Hindlimb muscle (tissue), 1 donor: ENCODE measurements at regions not wholly inside any gene's neighbourhood (a gene's known extent, or its start where the extent isn't known, plus 50 kb on each side); places are given as distances from the start of the nearest gene placed in this dataset.
A peak's percentile ranks its signal among the peaks of the same experiment; 100 is the strongest.

Experiments
- DNase-seq: peaks from one replicate; pipeline ENCODE4 v3.0.0-alpha.2; 2013

DNA sequence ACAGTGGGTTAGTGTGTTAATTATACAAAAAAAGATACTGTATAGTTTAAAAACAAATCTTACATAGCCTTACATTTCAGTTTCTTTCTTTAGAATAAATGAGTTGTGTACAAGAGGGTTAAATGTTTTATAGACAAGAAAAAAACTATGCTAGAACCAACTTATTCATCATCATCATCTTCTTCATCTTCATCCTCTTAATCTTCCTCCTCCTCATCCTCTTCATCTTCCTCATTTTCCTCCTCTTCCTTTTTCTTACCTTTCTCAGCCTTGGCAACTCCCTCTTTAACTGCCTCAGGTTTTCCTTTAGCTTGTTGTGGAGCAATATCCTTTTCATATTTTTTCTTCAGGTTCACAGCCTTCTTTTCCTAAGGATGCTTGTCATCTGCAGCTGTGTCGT is 53.7 kb downstream of the RPS12 start:
- DNase-seq: no peak

- DNase-seq: no peak
These were observed 58.6 kb downstream of the RPS12 start for GRCh38 chr6:132872923-132873322.

DNA sequence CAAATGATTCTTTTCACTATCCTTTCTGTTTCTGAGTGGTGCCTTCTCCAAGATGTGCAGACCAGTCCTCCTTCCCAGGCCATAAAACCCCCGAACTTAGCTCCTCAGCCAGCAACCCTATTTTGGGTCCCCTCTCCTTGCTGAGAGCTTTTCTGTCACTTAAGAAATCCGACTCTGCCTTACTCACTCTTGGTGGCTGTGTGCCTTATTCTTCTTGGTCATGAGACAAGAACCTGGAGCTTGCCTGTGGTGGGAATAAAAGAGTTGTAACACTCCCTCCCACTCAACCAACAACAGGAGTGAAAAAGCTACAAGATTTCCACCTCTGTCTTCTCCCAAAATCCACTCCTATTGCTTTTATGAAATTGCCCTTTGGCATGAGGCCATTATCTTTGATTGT is 62.6 kb downstream of the RPS12 start:
- DNase-seq: no peak

- no peak for DNase-seq
These were observed 72.8 kb downstream of the RPS12 start for GRCh38 chr6:132887204-132887603.

DNA sequence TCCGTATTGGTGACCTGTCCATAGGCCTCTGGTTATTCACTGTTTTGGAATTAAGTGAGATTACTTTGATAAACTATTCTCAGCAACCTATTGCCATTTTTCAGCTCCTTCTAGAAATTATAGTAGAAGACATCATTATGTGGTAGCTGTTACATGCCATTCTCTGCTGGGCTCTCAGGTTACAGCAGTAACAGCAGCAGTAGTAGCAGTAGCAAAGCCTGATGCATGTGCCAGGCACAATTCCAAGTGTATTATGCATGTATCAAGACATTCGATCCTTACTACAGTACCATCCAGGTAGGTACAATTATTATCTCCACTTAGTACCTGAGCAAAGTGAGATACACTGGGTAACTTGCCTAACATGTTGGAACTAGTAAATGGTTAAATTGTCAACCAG is 74.3 kb downstream of the RPS12 start:
- DNase-seq: no peak

DNA sequence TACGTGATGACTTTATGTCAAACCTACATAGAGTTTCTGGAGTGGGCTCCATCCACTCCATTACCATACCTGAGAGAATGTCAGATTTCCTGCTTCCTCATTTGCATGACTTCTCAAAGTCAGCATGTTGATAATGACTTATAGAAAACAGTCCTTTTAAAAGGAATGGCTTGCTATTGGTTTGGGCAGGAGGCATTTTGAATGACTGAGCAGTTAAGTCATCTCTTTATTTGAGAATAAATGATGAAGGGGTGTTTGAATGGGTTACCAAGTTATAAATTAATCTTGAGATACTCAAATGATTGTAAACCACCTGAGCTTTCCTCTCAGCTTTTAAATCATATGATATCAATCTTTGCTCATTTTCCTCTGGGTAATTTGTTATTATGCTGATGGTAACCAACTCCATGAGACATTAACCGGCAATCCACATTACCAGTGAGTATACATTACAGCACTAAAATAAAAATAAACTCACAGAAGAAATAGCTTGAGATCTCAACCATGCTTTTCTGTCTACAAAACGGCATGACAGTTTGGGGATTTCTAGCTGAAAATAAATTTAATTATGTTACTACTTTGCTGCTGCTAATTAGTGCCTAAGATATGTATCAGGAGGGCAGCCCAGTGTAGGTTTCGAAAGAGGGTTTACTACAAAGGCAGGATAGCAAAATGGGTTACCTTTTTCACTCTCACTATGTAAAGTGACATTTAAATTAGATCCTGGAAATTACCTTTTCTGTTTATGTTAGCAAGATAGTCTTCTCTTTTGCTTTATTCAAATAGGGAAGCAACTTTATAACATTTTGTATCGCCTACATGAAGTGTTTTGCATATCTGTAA is 78.8 kb downstream of the RPS12 start:
- DNase-seq: no peak

DNA sequence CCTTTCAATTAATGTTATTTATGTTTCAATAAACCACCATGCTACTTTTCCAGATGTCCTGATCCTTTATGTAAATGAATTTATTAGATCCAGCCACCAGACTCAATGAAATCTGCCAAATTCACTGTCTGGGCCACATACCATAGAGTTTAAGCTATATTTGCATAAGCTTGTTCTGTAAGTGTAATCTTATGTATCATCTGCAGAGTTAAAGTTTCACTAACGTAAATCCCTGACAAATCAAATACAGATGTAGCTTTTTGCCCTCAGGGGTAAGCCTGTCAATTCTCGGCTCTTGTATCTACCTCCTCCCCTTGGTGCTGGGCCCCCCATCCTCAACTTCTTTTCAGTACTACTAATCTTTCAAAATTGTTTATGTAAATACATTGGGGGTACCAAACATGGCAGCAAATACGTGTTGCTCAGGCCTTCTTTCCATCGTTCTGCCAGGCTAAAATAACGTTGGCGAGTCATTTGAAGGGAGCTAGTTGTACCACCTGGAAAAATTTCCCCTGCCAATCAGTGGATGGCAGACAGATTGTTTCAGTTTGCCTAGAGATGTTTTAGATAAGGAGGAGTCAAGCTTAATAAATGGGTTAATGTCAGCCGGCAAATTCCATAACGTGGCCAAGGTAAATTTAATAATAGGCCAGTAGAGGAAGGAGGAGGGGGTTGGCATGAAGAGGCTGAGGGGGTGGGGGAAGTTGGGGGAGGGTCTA is 79.6 kb downstream of the RPS12 start:
- no peak for DNase-seq

GRCh38 chr6:132898376-132898775 is 84.0 kb downstream of the RPS12 start:
- DNase-seq: no peak

DNA sequence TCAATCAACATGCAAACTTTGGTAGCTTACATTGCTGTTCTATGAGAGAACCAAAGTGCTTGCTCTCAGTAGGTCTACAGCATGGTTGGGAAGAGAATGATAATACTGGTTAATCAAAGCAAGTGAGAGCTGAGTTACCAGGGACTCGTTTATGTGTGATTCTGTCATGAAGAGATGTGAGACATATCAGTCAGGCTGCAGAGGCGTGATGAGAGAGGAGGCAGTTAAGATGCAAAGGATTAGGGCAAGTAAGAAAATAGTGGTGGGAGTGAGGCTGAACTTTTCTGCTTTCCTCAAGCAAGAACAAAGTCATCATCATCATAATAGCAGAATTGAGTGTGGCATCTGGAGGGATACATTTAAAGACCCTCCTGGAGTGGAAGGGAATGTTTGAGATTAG is 86.5 kb downstream of the RPS12 start:
- DNase-seq: no peak

- peak; percentile 42 for DNase-seq
These were observed 88.5 kb downstream of the RPS12 start for GRCh38 chr6:132902901-132903300.

DNA sequence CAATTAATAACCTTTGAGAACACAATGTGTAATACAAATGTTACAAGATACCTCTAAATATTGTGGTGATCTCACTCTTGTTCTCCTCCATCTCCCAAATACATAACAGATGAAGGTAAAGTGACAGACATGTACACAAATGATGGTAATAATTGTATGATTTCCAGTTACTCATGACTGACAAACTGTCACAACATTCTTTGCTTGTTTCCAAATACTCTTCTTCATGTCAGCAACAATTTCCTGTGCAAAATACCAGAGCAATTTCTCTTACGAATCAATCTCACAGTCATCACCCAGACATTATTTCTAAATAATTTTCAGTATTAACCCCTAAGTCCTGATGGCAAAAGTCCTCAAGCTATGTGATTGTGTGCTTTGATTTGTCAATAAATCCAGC is 92.9 kb downstream of the RPS12 start:
- DNase-seq: no peak

DNA sequence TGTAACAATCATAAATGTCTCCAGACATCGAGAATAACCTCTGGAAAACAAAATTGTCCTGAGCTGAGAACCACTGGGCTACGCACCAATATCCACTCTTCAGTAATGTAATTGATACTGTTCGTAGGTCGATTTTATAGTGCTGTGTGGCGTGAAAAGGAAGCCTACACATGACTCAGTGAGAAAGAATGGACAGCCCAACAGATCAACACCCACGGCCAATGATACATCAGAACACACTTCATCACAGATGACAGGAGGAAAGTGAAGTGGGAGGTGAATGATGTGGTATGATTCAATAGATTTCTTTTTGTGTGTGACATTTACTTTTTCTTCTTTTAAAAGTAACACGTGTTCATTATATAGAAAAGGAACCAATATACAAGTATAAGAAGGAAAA is 93.5 kb downstream of the RPS12 start:
- no peak for DNase-seq

DNA sequence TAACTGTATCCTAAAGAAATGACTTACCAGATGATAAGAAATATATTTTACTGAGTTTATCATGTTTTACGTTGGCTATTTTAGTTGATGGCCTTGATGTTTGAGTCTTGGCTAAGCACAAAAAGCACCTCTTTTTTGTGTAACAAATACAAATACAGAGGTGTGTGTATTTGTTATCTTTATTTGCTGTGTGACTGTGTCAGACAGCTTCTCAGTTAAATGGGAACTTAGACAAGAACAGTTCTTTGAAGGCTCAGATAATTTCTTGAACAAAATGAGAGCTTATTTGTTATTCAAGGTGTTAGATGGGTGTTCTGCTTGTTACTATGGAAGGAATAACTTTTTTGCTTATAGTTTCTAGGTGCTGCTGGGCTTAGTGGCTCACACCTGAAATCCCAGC is 95.4 kb downstream of the RPS12 start:
- DNase-seq: no peak

GRCh38 chr6:132910759-132911158 is 96.4 kb downstream of the RPS12 start:
- no peak for DNase-seq

DNA sequence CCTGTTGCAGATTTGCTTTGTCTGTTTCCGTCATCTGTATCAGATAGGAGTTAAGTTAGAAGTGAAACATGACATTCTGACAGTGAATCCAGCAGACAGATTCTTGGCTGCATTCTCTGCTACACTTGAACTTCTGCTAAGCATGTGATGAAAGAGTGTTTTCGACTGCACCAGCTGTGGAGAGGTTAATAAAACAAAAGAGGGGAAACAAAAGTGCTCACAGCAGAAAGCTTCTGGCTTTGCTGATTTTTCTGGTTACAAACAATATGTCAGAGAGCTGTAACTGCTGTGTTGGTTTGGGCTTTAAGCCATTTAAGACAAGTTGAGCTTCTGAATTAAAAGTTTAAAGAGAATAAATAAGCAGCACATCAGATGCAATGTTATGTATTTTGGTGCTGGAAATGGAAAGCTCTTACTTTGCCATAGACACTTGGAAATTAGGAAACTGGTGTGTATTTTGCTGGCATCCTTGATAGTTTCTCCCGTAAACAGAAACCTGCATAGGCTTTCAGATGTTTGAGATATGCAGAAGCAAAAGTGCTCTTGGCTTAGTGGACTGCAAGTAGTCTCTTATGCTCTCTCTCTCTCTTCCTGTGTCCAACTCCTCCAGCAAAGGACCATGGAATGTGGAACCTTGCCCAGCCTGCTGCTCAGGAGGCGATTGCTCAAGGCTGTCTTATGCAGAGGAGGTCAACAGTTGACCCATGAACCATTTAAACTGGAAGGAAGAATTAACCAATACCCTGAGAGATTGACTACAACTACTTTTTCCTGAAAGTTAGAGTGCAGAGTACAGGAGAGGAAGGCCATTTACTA is 104.9 kb downstream of the RPS12 start:
- peak; percentile 28 for DNase-seq

GRCh38 chr6:132927713-132928112 is 113.3 kb downstream of the RPS12 start:
- no peak for DNase-seq

DNA sequence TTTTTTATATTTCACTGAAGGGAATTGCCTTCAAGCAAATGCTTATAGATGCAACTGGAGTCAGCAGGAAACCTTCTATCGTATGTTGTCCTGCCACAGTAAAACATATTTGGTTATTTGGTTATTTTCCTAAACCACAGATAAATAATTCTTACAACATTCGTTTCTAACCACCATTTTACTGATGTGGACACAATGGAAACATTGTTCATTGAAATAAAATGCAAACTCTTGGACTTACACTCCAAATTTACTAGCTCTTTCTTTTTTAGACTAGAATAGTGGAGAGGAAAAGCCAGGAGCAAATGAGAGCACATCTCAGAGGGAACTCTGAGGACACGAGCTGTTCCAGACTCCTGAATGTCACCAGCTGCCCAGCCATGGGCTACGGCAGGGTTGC is 114.8 kb downstream of the RPS12 start:
- DNase-seq: no peak

- DNase-seq: no peak
These were observed 116.9 kb downstream of the RPS12 start for GRCh38 chr6:132931313-132931712.

- DNase-seq: no peak
These were observed 117.7 kb downstream of the RPS12 start for GRCh38 chr6:132931936-132932514.

GRCh38 chr6:132932588-132932987 is 118.2 kb downstream of the RPS12 start:
- DNase-seq: no peak

DNA sequence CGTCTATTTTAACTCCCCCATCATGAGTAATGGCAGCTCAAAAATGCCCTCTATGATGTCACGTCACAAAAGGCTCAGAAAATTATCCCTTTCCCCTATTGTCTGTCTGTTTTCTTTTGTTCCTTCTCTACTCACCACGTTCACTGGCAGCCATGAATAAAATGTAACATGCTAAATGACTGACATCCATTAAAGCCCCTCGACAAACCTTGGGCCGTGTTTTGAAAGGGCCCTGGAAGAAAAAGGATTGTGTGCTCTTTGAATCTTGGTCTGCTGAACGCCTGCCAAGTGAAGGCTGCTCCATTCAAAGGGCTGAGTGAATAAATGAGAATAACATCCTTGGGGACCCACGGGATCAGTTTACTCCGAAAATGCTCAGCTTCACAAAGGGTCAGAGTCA is 118.7 kb downstream of the RPS12 start:
- peak; percentile 45 for DNase-seq

GRCh38 chr6:132934496-132934895 is 120.1 kb downstream of the RPS12 start:
- DNase-seq: no peak

DNA sequence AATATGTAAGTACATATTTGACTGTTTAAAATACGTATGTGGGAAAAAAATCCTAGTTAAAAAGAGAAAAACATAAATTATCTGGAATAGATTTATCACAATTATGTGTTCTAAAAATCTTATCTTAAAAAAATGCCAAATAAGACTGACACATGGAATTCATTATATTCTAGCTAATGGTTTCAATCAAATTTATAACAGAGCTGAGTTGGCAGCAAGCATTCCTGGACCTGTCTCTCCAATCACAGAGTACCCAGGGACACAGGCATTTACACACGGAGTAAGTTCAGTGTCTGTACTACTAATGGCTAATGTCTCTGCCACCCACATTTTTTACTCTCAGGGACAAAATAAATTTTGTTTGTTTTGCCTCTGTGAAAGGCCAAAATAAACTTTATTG is 122.3 kb downstream of the RPS12 start:
- no peak for DNase-seq
